Caki2 (cell line): ENCODE measurements at regions not wholly inside any gene's neighbourhood (a gene's known extent, or its start where the extent isn't known, plus 50 kb on each side); places are given as distances from the start of the nearest gene placed in this dataset.

ENCODE experiments used
- DNase-seq: peaks from one replicate; pipeline ENCODE4 v3.0.0-alpha.2; 2015; ENCODE audit warnings: low read depth
- in situ Hi-C: cut with HindIII; loops from 2 replicates; pipeline ENCODE4 v1.10.0; 2016; ENCODE audit warnings: low sequenced_read_pairs, low pct_unique_long_range_greater_than_20kb, mixed read lengths

DNA sequence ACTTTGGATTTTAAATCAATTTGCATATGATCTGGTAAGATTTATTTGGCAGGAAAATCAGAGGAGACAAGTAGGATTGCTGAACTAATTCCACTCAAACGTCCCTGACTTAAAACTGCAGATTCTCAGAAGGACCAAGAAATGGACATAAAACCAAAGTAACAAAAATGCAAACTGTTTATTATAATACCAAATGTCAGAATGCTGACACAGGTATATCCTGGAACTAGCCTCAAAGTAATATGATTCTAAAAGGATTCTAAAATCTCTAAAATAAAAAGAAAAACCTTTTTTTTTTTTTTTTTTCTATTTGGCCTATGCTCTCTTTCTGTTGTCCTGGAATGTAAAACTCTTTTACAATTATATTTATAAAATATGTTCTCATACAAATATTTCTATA is 74.4 kb upstream of the BTBD3 start:
- DNase-seq: no peak
- in situ Hi-C loops: no loop called here

DNA sequence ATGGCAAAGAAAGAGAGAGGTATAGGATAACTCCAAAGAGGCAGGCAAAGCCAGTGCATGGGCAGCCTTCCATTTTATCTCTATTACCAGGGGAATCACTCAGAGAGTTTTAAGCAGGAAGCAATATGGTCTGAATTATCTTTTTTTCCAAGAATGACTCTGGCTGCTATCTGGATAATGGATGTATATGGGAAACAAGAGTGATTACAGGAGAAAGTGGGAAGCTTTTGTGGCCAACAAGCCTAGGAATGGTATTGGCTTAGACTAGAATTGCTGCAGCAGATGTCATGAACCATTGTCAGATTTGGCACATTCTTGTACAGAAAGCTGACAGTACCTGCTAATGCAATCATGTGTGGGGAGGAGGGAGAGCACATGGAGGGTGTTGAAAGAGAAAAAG is 73.0 kb upstream of the BTBD3 start:
- DNase-seq: no peak
- in situ Hi-C loops: no loop called here

DNA sequence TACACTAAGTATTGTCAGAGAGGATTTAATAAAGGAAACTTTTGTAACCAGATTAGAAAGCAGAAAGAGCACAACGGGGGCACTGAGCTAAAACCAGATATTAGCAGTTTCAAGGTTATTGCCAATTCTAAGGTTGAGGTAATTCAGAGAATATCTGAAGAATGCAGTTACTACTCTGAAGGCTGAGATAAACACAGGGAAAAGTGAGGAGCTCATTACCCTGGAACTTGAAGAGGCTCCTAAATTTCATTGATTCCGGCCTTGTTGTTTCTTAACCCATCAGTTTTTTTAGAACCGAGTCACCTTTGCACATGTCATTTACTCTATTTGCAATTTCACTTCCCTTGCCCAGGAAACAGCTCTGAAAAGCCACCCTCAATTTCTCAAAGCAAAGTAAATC is 72.4 kb upstream of the BTBD3 start:
- in situ Hi-C loops: no loop called here
- DNase-seq: no peak

DNA sequence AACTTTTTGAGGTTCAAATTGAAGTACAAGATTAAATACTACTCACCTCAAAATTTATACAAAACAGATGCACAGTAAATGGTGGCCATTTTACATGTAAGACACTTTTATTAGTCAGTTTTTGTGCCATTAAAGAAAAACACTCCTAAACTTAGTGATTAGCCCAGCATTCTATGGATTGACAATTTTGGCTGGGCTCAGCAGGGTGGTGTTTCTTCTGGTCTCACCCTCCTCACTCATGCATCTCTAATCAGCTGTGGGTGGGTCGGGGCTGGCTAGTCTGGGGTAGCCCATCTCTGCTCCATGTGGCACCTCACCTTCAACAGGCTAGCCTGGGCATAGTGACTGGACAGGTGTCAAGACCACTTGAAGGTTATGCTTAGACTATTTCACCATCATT is 71.6 kb upstream of the BTBD3 start:
- in situ Hi-C loops: no loop called here
- no peak for DNase-seq

DNA sequence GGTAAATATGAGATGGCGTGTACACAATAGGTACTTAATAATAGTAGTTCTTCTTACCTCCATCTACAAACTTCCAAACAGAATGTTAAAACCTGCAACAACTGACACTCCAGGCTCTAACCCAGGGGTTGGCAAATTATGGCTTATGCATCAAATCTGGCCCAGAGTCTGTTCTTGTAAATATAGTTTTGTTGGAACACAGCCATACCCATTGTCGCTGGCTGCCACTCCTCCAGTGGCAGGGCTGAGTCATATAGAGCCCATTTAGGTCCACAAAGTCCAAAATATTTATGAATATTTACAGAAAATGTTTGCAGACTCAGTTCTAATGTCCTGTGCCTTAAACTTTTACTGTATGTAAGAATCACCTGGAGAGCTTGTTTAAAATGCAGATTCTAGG is 69.9 kb upstream of the BTBD3 start:
- DNase-seq: no peak
- in situ Hi-C loops: no loop called here

DNA sequence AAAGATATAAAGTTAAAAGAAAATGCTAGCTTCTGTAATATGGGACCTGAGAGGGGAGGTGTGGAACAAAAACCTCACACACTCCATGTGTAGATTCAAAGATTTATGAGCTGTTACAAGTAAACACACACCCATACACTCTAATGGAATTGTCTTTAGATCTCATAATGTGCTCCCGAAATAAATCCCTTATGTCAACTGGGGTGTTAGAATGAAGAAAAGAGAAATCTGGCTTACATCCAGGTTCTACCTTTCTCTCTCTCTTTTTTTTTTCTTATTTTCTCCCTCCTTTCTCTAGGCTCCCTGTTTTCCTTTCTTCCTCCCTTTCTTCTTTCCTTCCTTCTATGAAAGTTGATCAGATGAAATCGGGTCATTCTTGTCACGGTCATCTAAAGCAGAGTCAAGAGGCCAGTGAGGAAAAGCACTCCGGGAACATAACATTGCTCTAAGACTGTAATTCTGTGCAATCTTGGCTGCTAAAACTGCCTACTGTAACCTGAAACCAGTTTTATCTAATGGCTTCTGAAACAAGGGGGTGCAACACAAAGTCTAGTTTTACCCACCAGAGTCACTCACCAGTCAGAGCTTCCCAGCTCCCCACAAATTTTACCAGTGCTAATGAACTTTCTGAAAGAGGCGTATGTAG is 68.3 kb upstream of the BTBD3 start:
- no peak for DNase-seq
- in situ Hi-C loops: no loop called here

DNA sequence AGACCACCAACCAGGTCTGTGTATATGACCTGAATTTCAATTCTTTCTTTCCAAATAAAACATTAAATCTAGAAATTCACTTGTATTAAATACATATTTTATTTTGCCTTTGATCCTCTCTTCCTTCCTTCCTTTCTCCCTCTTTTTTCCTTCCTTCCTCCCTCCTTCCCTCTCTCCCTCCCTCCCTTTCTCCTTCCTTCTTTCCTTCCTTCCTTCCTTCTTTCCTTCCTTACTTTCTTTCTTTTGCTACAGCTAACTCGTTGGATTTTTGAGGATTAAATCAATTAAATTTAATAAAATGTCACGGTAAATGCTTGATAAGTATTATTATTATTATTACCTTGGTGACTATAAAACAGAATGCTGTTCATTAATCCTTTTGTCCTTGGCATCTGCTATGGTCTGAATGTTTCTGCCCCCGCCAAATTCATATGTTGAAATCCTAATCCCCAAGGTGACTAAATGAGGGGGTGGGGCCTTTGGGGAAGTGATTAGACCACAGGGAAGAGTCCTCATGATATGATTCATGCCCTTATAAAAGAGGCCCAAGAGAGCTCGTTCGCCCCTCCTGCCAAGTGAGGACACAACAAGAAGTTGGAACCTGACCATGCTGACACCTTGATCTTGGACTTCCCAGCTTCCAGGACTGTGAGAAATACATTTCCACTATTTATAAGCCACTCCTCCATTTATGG is 67.6 kb upstream of the BTBD3 start:
- in situ Hi-C loops: no loop called here
- no peak for DNase-seq

DNA sequence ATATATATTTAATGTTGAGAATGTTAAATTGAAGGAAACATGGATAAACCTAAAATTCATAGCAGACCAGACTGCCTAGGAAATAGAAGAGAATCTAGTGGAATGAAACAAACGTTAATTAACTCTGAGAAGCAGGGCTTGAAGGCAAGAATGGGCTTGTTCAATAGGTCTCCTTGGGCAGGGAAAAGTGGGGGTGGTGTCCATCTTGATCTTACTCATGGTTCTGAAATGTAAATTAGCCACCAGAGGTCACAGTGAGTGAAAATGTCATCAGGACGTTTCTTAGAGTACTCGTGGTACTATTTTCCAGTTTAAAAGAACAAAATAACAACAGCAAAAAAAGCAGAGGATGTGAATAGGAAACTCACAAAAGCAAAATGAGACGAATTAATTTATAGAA is 66.8 kb upstream of the BTBD3 start:
- DNase-seq: no peak
- in situ Hi-C loops: no loop called here

DNA sequence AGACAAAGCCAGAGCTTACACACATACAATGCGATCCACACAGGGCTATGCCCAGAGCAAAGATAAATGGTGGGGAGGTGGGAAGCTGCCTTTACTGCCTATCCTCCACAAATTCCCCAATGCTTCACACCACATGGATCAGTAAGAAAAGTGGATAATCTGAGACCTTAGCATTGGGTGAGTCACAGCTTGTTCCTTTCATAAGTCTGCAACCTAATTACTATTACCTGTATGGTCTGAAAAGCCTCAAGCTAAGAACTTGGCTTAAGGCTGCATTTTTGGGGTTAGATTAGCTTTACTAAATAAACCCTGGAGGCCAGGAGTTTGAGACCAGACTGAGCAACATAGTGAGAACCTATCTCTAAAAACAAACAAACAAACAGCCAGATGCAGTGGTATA is 66.0 kb upstream of the BTBD3 start:
- no peak for DNase-seq
- in situ Hi-C loops: no loop called here

DNA sequence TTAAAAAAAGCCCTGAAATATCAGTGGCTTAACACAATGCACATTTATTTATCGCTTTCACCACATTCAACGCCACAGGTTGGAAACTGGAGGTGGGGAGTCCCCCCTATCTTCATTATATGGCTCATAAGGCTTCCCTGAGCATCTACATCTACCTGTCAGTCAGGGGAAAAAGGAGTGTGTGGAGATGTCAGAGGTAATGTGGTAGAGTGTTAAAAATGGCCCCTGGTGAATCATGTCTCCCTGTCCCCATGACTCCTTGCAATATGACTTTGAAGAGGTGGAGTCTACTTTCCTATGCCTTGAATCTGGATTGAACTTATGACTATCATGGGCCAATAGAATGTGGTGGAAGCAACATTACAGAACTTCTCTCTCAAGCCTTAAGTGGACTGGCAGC is 65.5 kb upstream of the BTBD3 start:
- no peak for DNase-seq
- in situ Hi-C loops: no loop called here

DNA sequence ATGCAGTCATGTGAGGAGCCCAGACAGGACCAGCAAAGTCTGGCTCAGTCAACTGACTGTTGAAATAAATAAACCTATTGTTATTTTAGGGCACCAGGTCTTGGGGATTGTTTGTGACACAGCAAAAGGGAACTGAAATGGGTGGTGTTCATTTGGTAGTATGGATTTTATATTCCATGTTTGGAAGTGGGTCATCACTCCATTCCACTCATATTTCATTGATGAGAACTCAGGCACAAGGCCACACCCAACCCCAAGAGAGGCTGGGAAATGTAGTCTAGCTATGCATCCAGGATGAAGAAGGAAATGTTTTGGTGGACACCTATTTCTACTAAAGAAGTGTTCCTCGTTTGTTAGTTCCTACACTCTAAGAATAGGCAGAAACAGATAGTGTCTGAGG is 64.9 kb upstream of the BTBD3 start:
- in situ Hi-C loops: no loop called here
- peak; percentile 22 for DNase-seq

DNA sequence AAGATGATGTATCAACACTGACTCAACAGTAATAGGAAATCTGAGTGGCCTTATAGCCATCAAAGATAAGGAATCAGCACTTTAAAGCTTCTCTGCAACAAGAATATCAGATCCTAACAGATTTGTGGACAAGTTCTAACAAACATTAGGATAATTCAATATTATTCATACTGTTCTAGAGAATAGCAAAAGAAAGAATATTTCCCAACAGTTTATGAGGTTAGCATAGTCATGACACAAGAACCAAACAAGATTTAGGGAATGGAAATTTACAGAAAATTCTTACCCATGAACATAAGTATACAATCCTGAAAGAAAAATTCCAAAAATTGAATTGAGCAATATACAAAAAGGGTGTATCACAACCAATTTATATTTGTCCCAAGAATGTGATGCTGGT is 64.3 kb upstream of the BTBD3 start:
- no peak for DNase-seq
- in situ Hi-C loops: no loop called here

DNA sequence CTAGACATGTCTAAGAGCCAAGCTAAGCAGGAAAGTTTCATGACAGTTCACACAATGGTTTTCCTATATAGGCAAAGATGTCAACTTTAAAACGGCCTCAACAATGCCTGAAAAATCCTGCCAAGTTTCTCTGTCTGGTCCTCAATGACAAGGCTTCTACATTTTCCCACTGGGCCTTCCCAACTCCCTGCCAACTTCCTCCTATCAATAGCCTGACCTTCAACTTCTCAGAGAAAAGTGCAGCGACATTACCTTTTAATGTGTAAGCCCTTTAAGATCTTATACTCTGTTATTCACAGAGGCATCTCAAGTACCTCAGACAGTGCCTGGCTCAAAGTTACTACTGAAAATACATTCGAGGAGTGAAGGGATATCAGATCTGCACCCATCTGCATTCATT is 56.2 kb upstream of the BTBD3 start:
- in situ Hi-C loops: no loop called here
- no peak for DNase-seq

DNA sequence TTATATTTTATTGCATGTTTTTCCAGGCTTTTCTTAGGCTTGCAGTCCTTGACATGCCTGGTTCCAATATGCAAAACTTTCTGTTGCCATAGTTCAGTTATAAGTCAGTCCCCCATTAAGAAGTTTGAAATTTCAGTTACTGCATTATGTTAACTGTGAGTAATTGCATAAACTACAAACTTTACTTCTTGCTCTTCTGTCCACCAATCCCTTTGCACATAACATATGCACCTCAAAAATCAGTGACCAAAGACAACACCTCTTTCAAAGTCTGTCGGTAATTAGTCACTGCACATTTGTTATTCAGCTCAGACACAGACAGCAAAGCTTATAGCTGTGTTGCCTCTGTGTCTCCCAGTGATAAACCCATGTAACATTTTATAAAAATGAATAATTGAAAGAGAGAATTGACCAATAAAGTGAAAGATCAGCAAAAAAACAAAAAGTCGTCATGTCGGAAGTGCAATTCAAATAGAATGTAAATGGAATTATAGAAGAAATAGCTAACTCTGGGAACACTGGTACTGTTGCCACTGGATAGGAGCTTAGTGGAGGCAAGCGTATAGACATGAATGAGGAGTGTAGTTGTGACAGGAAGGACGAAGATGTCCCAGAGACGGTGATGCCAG is 50.3 kb upstream of the BTBD3 start:
- in situ Hi-C loops: no loop called here
- DNase-seq: no peak
